Neural cell (in vitro differentiated cells): ENCODE measurements at regions not wholly inside any gene's neighbourhood (a gene's known extent, or its start where the extent isn't known, plus 50 kb on each side); places are given as distances from the start of the nearest gene placed in this dataset.

Experiments used
- H2AFZ ChIP-seq: fragments of 200-600, 300-800 bp; sonication (generic), shearing (Covaris generic); 2 replicates; pipeline ENCODE4 v1.6.0; 2014; ENCODE audit warnings: low read depth, mild to moderate bottlenecking, antibody characterized with exemption, low read length, moderate library complexity
- H3F3A ChIP-seq: fragments of 200-600 bp; shearing (Covaris generic); 2 replicates; pipeline ENCODE4 v1.6.1; 2016; ENCODE audit warnings: mild to moderate bottlenecking, moderate library complexity, mixed read lengths, antibody characterized with exemption, low read length; ENCODE audit not compliant: insufficient read depth, poor library complexity, severe bottlenecking
- H3K27ac ChIP-seq: fragments of 200-600, 300-800 bp; sonication (generic), shearing (Covaris generic); 2 replicates; pipeline ENCODE4 v1.5.1; 2014; ENCODE audit warnings: mild to moderate bottlenecking, low read length, moderate library complexity
- H3K27me3 ChIP-seq: fragments of 300-800, 200-600 bp; sonication (generic), shearing (Covaris generic); 2 replicates; pipeline ENCODE4 v1.6.0; 2014; ENCODE audit warnings: mild to moderate bottlenecking, low read depth, low read length, moderate library complexity; ENCODE audit not compliant: insufficient read depth
- H3K36me3 ChIP-seq: fragments of 300-800, 200-600 bp; sonication (generic), shearing (Covaris generic); 2 replicates; pipeline ENCODE4 v1.5.1; 2014; ENCODE audit warnings: mild to moderate bottlenecking, antibody characterized with exemption, low read length, moderate library complexity; ENCODE audit not compliant: insufficient read depth
- H3K4me2 ChIP-seq: fragments of 300-800, 200-600 bp; sonication (generic), shearing (Covaris generic); 2 replicates; pipeline ENCODE4 v1.6.0; 2014; ENCODE audit warnings: mild to moderate bottlenecking, low read length
- H3K4me3 ChIP-seq: fragments of 300-800, 200-600 bp; sonication (generic), shearing (Covaris generic); 2 replicates; pipeline ENCODE4 v1.5.1; 2014; ENCODE audit warnings: mild to moderate bottlenecking, low read length, moderate library complexity
- H3K79me2 ChIP-seq: fragments of 200-600 bp; shearing (Covaris generic); replicated peaks from 2 replicates; pipeline ENCODE4 v1.6.0; 2014; ENCODE audit warnings: mild to moderate bottlenecking, low read length, moderate library complexity; ENCODE audit not compliant: insufficient read depth
- H3K9ac ChIP-seq: fragments of 300-800, 200-600 bp; sonication (generic), shearing (Covaris generic); 2 replicates; pipeline ENCODE4 v1.6.1; 2016; ENCODE audit warnings: mild to moderate bottlenecking, low read length, mixed read lengths
- H3K9me2 ChIP-seq: fragments of 200-600 bp; shearing (Covaris generic); 2 replicates; pipeline ENCODE4 v1.6.1; 2016; ENCODE audit warnings: mild to moderate bottlenecking, low read length, mixed read lengths; ENCODE audit not compliant: insufficient read depth
- H3K9me3 ChIP-seq: fragments of 200-600, 300-800 bp; sonication (generic), shearing (Covaris generic); 2 replicates; pipeline ENCODE4 v1.6.1; 2016; ENCODE audit warnings: mild to moderate bottlenecking, mixed run types, low read length, moderate library complexity, mixed read lengths
- H4K20me1 ChIP-seq: fragments of 200-600 bp; shearing (Covaris generic); 2 replicates; pipeline ENCODE4 v1.6.1; 2016; ENCODE audit warnings: mild to moderate bottlenecking, mixed run types; ENCODE audit not compliant: insufficient read depth
- CTCF ChIP-seq: fragments of 450-650 bp; IDR thresholded peaks from 2 replicates; pipeline ENCODE4 v1.5.1; 2014; ENCODE audit warnings: antibody characterized with exemption, mild to moderate bottlenecking, moderate library complexity; ENCODE audit not compliant: poor library complexity, severe bottlenecking
- EP300 ChIP-seq: fragments of 450-650 bp; conservative IDR thresholded peaks from 2 replicates; pipeline ENCODE4 v1.6.1; 2014; ENCODE audit warnings: antibody characterized with exemption, mild to moderate bottlenecking, moderate library complexity; ENCODE audit not compliant: poor library complexity, severe bottlenecking
- EZH2 ChIP-seq: fragments of 200-600, 300-800 bp; shearing (Covaris generic), sonication (generic); IDR thresholded peaks from 2 replicates; pipeline ENCODE4 v1.6.1; 2014; ENCODE audit warnings: antibody characterized with exemption, low read length, borderline replicate concordance, mild to moderate bottlenecking; ENCODE audit not compliant: insufficient read depth, poor library complexity, severe bottlenecking
- MXI1 ChIP-seq: fragments of 450-650 bp; conservative IDR thresholded peaks from 2 replicates; pipeline ENCODE4 v1.6.1; 2014; ENCODE audit warnings: antibody characterized with exemption, mild to moderate bottlenecking; ENCODE audit not compliant: poor library complexity, severe bottlenecking
- POLR2AphosphoS5 ChIP-seq: IDR thresholded peaks from 2 replicates; pipeline ENCODE4 v1.6.1; 2012
- RAD21 ChIP-seq: fragments of 450-650 bp; conservative IDR thresholded peaks from 2 replicates; pipeline ENCODE4 v1.6.1; 2014; ENCODE audit warnings: antibody characterized with exemption, mild to moderate bottlenecking, moderate library complexity
- SMC3 ChIP-seq: fragments of 450-650 bp; conservative IDR thresholded peaks from 2 replicates; pipeline ENCODE4 v1.6.1; 2014; ENCODE audit warnings: antibody characterized with exemption, mild to moderate bottlenecking, moderate library complexity; ENCODE audit not compliant: poor library complexity
- TAF1 ChIP-seq: IDR thresholded peaks from 2 replicates; pipeline ENCODE4 v1.6.1; 2012; ENCODE audit warnings: low read depth
- TF ChIP-seq, protein P1 (sequence below): IDR thresholded peaks from 2 replicates; pipeline ENCODE4 v1.6.1; 2012; ENCODE audit warnings: borderline replicate concordance

DNA sequence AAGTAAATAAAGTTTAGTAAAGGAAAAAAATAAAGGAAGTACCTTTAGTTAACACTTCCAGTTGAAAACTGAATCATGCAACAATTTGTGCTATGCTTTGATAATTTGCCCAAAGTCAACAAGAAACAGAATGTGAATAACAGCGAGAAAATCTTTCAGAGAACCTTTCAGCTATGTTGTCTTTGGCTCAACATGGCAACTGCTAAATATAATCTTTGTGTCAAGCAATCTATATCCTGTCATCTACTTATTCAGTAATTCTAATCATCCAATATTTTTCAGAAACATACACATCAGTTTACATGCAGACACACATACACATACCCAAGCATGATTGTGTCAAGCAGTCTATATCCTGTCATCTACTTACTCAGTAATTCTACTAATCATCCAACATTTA, 136.0 kb upstream of the PABPC4L start:
- H3K9me2 ChIP-seq = no peaks in the 10 kb centered on the region
- TF ChIP-seq POLR2AphosphoS5 = peak; percentile 65
- TF ChIP-seq EP300 = peak; percentile 55
- TF ChIP-seq EZH2 = no peak
- H2AFZ ChIP-seq = no peak overlapping the region
- no peaks in the 10 kb centered on the region for H3K27me3 ChIP-seq
- H4K20me1 ChIP-seq = no peaks in the 10 kb centered on the region
- H3K36me3 ChIP-seq = no peaks in the 10 kb centered on the region
- no peaks in the 10 kb centered on the region for H3K79me2 ChIP-seq
- no peak overlapping the region for H3K4me3 ChIP-seq
- no peaks in the 10 kb centered on the region for H3F3A ChIP-seq
- no peak overlapping the region for H3K9ac ChIP-seq
- H3K9me3 ChIP-seq = no peaks in the 10 kb centered on the region
- no peak overlapping the region for H3K27ac ChIP-seq
- no peak overlapping the region for H3K4me2 ChIP-seq

DNA sequence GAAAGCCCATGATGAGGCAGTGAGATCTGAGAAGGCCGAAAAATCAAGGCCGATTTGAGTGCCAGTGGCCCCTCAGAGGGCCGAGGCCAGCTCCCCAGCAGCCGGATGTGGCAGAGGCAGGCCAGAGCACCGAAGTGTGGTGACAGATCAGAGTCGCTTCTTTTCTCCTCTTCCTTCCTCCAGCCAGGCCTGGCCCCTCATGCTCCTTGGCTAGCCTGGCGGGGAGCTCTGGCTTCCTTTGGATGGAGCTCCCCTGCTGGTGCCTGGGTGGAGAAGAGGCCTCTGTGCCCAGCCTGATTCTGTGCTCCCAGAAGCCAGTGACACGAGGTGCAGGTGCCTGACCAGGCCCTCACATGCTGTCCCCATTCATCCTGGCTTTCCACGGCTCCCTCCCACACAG, 127.2 kb upstream of the PABPC4L start:
- H3K36me3 ChIP-seq = no peaks in the 10 kb centered on the region
- H3K27ac ChIP-seq = no peak overlapping the region
- no peaks in the 10 kb centered on the region for H3K79me2 ChIP-seq
- no peak overlapping the region for H2AFZ ChIP-seq
- no peaks in the 10 kb centered on the region for H3K9me3 ChIP-seq
- no peaks in the 10 kb centered on the region for H3F3A ChIP-seq
- TF ChIP-seq RAD21 (no peak), POLR2AphosphoS5 (no peak), SMC3 (no peak), EZH2 (no peak), EP300 (no peak), TAF1 (no peak), CTCF (no peak), MXI1 (no peak)
- TF ChIP-seq, protein P1, sequence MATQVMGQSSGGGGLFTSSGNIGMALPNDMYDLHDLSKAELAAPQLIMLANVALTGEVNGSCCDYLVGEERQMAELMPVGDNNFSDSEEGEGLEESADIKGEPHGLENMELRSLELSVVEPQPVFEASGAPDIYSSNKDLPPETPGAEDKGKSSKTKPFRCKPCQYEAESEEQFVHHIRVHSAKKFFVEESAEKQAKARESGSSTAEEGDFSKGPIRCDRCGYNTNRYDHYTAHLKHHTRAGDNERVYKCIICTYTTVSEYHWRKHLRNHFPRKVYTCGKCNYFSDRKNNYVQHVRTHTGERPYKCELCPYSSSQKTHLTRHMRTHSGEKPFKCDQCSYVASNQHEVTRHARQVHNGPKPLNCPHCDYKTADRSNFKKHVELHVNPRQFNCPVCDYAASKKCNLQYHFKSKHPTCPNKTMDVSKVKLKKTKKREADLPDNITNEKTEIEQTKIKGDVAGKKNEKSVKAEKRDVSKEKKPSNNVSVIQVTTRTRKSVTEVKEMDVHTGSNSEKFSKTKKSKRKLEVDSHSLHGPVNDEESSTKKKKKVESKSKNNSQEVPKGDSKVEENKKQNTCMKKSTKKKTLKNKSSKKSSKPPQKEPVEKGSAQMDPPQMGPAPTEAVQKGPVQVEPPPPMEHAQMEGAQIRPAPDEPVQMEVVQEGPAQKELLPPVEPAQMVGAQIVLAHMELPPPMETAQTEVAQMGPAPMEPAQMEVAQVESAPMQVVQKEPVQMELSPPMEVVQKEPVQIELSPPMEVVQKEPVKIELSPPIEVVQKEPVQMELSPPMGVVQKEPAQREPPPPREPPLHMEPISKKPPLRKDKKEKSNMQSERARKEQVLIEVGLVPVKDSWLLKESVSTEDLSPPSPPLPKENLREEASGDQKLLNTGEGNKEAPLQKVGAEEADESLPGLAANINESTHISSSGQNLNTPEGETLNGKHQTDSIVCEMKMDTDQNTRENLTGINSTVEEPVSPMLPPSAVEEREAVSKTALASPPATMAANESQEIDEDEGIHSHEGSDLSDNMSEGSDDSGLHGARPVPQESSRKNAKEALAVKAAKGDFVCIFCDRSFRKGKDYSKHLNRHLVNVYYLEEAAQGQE = no peak
- H3K4me3 ChIP-seq = no peak overlapping the region
- no peaks in the 10 kb centered on the region for H3K9me2 ChIP-seq
- H4K20me1 ChIP-seq = no peaks in the 10 kb centered on the region
- no peak overlapping the region for H3K9ac ChIP-seq
- no peak overlapping the region for H3K4me2 ChIP-seq
- no peaks in the 10 kb centered on the region for H3K27me3 ChIP-seq
